ENCODE measurements at regions not wholly inside any gene's neighbourhood (a gene's known extent, or its start where the extent isn't known, plus 50 kb on each side); places are given as distances from the start of the nearest gene placed in this dataset.

- no peaks in the 10 kb centered on the region for H3K36me3 ChIP-seq
- H3K9me3 ChIP-seq, result no peaks in the 10 kb centered on the region
- DNase-seq, result no peak
- intact Hi-C loops (cut with DNase I), result no loop called here
- no peak overlapping the region for H3K27ac ChIP-seq
- H3K27me3 ChIP-seq, result no peaks in the 10 kb centered on the region
- no peak overlapping the region for H3K4me3 ChIP-seq
- H3K4me1 ChIP-seq, result no peaks in the 10 kb centered on the region
- no peak for TF ChIP-seq CTCF (IDR thresholded peaks at IDR 0.05)
- TF ChIP-seq POLR2A (IDR thresholded peaks at IDR 0.05), result no peak
Observed at GRCh38 chr6:72519871-72520270, 102.0 kb upstream of the KCNQ5 start.

GRCh38 chr6:72521684-72522083 is 100.2 kb upstream of the KCNQ5 start:
- H3K4me1 ChIP-seq, result no peaks in the 10 kb centered on the region
- H3K4me3 ChIP-seq, result no peak overlapping the region
- H3K27me3 ChIP-seq, result no peaks in the 10 kb centered on the region
- TF ChIP-seq POLR2A (IDR thresholded peaks at IDR 0.05), result no peak
- TF ChIP-seq CTCF (IDR thresholded peaks at IDR 0.05), result no peak
- H3K27ac ChIP-seq, result no peak overlapping the region
- DNase-seq, result no peak
- no peaks in the 10 kb centered on the region for H3K9me3 ChIP-seq
- no peaks in the 10 kb centered on the region for H3K36me3 ChIP-seq
- 80 to 88% methylated on average over 1 of the region's 1 CpG for WGBS, 2 donors
- intact Hi-C loops (cut with DNase I), result no loop called here

GRCh38 chr6:72522735-72523141 is 99.1 kb upstream of the KCNQ5 start:
- no peak for DNase-seq

GRCh38 chr6:72524011-72524645 is 97.7 kb upstream of the KCNQ5 start:
- no peak for TF ChIP-seq POLR2A (IDR thresholded peaks at IDR 0.05)
- TF ChIP-seq CTCF (IDR thresholded peaks at IDR 0.05), result no peak
- H3K27me3 ChIP-seq, result no peaks in the 10 kb centered on the region
- no peaks in the 10 kb centered on the region for H3K4me1 ChIP-seq
- H3K9me3 ChIP-seq, result no peaks in the 10 kb centered on the region
- no peak for DNase-seq
- no peaks in the 10 kb centered on the region for H3K36me3 ChIP-seq
- 56 to 67% methylated on average over 6 of the region's 6 CpGs for WGBS, 2 donors
- no peak overlapping the region for H3K4me3 ChIP-seq
- intact Hi-C loops (cut with DNase I), result no loop called here
- no peak overlapping the region for H3K27ac ChIP-seq

More at GRCh38 chr6:72522735-72523141, 99.1 kb upstream of the KCNQ5 start:
- H3K4me3 ChIP-seq, result no peak overlapping the region
- 90% methylated on average over 2 to 3 of the region's 5 CpGs for WGBS, 2 donors
- H3K4me1 ChIP-seq, result no peaks in the 10 kb centered on the region
- no peaks in the 10 kb centered on the region for H3K9me3 ChIP-seq
- H3K27me3 ChIP-seq, result no peaks in the 10 kb centered on the region
- H3K36me3 ChIP-seq, result no peaks in the 10 kb centered on the region
- TF ChIP-seq POLR2A (IDR thresholded peaks at IDR 0.05) (no peak), CTCF (IDR thresholded peaks at IDR 0.05) (no peak)
- intact Hi-C loops (cut with DNase I), result no loop called here
- no peak overlapping the region for H3K27ac ChIP-seq

GRCh38 chr6:72525821-72526510 is 95.9 kb upstream of the KCNQ5 start:
- Histone ChIP-seq H3K27ac (no peak overlapping the region), H3K4me3 (no peak overlapping the region), H3K36me3 (no peaks in the 10 kb centered on the region), H3K27me3 (no peaks in the 10 kb centered on the region), H3K4me1 (no peaks in the 10 kb centered on the region), H3K9me3 (no peaks in the 10 kb centered on the region)
- no peak for DNase-seq
- WGBS, 2 donors, result 70 to 96% methylated on average over 1 of the region's 1 CpG
- intact Hi-C loops (cut with DNase I), result no loop called here
- TF ChIP-seq CTCF (IDR thresholded peaks at IDR 0.05) (no peak), POLR2A (IDR thresholded peaks at IDR 0.05) (no peak)

All from esophagus squamous epithelium (tissue), 5 donors.